Activated naive CD8-positive, alpha-beta T cell treated with anti-CD3 and anti-CD28 coated beads for 36 hours (primary cell): ENCODE measurements at regions not wholly inside any gene's neighbourhood (a gene's known extent, or its start where the extent isn't known, plus 50 kb on each side); places are given as distances from the start of the nearest gene placed in this dataset.
"Not testable (repeated sequence)": the region's sequence is repeated elsewhere in the genome, so short reads cannot be mapped to it uniquely, and the experiment has no call there.

Experiments used
- DNase-seq: peaks from one replicate; pipeline ENCODE4 v3.0.0; 2021
- H3K27ac Mint-ChIP-seq: one replicate; pipeline ENCODE4 v1.8.0; 2022; ENCODE audit warnings: mild to moderate bottlenecking, moderate library complexity, mixed read lengths
- H3K27me3 Mint-ChIP-seq: one replicate; pipeline ENCODE4 v1.8.0; 2022; ENCODE audit warnings: mild to moderate bottlenecking, mixed read lengths
- H3K36me3 Mint-ChIP-seq: one replicate; pipeline ENCODE4 v1.8.0; 2021; ENCODE audit warnings: mild to moderate bottlenecking, mixed read lengths
- H3K4me1 Mint-ChIP-seq: one replicate; pipeline ENCODE4 v1.8.0; 2021; ENCODE audit warnings: mixed read lengths
- H3K4me3 Mint-ChIP-seq: one replicate; pipeline ENCODE4 v1.8.0; 2022; ENCODE audit warnings: mild to moderate bottlenecking, moderate library complexity, mixed read lengths
- H3K9me3 Mint-ChIP-seq: one replicate; pipeline ENCODE4 v1.8.0; 2022; ENCODE audit warnings: mixed read lengths

DNA sequence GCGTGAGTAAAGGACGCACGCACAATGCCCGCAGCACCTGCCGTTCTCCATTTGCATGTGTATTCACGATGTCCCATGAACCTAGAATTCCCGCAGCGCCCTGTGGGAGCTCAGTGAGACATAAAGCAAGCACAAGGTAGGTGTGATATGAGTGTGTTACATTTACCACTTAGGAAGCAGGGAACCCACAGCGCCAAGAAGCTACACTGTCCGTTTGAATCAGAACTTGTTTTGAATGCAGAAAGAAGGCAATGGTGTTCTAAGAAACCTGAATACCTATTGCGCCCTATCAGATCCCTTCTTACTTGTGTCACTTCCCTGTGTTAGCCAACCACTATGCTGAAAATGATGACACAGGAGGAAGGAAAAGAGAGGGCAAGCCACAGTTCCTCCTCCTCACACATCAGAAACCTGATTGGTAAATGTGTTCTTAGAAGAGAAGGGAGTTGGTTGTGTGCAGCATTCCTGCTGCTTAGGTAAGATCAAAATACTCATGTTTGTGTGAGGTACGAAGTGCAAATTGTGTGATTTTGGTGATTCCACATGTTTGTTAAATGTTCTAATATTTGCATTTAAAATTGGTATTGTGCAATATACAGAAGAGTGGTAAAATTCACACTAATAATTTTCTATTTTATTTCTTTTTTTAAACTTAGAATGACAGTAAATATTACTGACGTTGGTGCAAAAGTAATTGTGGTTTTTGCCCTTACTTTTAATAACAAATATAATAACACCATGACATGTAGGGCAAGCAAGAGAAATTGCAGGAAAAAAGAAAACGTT is 185.4 kb downstream of the SEC23IP start:
- Mint-ChIP-seq H3K36me3 (no peaks in the 10 kb centered on the region), H3K27me3 (peaks cover 36% of the 10 kb centered on the region), H3K4me3 (no peak overlapping the region), H3K4me1 (peaks cover 3% of the 10 kb centered on the region), H3K27ac (no peak overlapping the region), H3K9me3 (no peaks in the 10 kb centered on the region)
- DNase-seq, result no peak

DNA sequence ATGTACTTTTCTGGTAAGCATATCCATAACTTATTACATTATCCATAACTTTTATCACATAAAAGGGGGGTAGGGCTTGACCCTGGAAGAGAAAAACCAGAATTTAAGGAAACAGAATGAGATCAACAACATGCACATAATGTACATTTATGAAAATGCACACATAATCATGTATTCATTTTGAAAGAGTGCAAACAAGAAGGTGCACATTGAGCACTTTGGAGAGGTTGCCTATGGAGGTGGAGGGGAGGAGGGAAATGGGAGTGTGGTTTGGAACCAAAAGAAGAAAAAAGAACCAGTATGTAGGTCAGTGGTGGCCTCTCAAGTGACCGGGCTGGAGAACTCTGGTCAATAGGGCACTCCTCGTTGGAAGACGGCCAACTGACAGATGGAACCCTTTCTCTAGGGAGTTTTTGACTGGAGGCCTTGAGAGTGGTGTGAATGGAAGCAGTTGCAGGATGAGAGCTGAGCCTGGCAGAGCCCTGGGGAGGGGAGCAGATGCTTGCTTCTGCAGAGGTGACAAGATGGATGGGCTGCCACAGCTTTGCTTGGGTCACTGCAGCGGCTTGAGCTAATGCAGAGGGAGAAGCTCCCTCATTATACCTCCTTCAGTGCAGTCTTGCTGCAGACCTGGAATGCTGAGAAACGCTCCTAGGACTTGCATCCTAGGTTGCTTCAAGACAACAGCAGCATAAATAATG is 192.7 kb downstream of the SEC23IP start:
- Mint-ChIP-seq H3K4me1 (no peaks in the 10 kb centered on the region), H3K4me3 (no peak overlapping the region), H3K9me3 (peaks cover 6% of the 10 kb centered on the region), H3K27ac (no peak overlapping the region), H3K27me3 (peaks cover 17% of the 10 kb centered on the region), H3K36me3 (no peaks in the 10 kb centered on the region)
- DNase-seq, result no peak

DNA sequence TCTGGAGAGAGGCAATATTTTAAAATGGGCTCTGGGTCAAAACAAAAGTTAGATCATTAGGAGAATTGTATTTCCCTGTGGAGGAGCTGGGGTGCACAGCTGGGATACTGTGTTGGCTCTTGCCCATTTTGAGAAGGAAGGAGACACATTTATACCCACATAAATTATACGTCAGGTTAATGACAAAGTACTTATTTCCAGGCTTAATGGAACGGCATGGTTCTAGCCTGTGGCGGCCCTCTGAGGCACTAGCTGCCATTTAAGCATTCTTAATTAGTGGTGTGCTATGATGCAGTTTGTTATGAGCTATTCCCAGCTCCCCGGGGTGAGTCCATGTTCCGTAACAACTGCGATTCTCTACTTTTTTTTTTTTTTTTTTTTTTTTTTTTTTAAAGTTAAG is 193.5 kb downstream of the SEC23IP start:
- Mint-ChIP-seq H3K27ac (no peak overlapping the region), H3K4me1 (no peaks in the 10 kb centered on the region), H3K27me3 (peaks cover 17% of the 10 kb centered on the region), H3K4me3 (no peak overlapping the region), H3K36me3 (no peaks in the 10 kb centered on the region), H3K9me3 (peaks cover 6% of the 10 kb centered on the region)
- DNase-seq, result no peak

GRCh38 chr10:120087109-120087508 is 194.6 kb downstream of the SEC23IP start:
- H3K4me3 Mint-ChIP-seq, result no peak overlapping the region
- no peaks in the 10 kb centered on the region for H3K36me3 Mint-ChIP-seq
- H3K27me3 Mint-ChIP-seq, result peaks cover 11% of the 10 kb centered on the region
- no peak for DNase-seq
- peaks cover 6% of the 10 kb centered on the region for H3K9me3 Mint-ChIP-seq
- no peak overlapping the region for H3K27ac Mint-ChIP-seq
- H3K4me1 Mint-ChIP-seq, result no peaks in the 10 kb centered on the region

DNA sequence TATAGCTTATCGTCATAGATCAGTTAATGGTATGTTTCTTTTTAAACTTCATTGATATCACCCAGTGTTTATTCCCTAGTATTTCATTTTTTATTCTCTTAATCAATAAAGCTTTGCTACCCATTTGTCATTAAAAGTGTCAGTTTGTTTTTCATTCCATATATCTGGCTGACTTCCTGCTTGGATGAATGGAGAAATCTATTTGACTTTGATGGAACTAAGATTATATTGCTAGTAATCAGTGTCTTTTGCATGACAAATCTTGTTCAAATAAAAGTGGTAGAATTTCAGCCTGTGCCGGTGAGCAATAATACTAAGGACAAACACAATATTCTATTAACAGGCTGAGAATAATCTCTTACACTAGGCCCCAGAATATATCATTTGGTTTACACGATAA is 203.3 kb downstream of the SEC23IP start:
- Mint-ChIP-seq H3K36me3 (no peaks in the 10 kb centered on the region), H3K27ac (no peak overlapping the region), H3K4me1 (no peaks in the 10 kb centered on the region), H3K4me3 (no peak overlapping the region), H3K9me3 (no peaks in the 10 kb centered on the region), H3K27me3 (peaks cover 5% of the 10 kb centered on the region)
- no peak for DNase-seq

DNA sequence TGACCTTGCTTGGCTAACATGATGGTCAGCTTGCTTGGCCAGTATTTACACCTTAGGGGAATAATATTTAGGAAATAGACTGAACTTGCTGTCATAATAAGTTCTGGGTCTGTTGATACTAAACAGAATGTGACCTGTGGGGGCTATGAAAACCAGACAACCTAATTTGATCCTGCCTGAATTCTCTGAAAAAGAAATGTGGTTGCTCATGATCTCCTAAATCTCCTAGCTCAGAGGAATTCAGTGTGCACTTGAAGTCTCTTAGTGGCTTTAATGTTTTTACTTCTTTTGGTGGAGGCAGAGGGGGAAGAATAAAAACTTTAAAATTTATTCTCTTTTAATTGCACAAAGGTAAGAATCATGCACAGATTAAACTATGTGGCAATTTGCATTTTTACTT is 205.2 kb downstream of the SEC23IP start:
- DNase-seq, result no peak
- no peaks in the 10 kb centered on the region for H3K36me3 Mint-ChIP-seq
- H3K4me1 Mint-ChIP-seq, result no peaks in the 10 kb centered on the region
- no peak overlapping the region for H3K27ac Mint-ChIP-seq
- H3K4me3 Mint-ChIP-seq, result no peak overlapping the region
- peaks cover 17% of the 10 kb centered on the region for H3K27me3 Mint-ChIP-seq
- no peaks in the 10 kb centered on the region for H3K9me3 Mint-ChIP-seq

DNA sequence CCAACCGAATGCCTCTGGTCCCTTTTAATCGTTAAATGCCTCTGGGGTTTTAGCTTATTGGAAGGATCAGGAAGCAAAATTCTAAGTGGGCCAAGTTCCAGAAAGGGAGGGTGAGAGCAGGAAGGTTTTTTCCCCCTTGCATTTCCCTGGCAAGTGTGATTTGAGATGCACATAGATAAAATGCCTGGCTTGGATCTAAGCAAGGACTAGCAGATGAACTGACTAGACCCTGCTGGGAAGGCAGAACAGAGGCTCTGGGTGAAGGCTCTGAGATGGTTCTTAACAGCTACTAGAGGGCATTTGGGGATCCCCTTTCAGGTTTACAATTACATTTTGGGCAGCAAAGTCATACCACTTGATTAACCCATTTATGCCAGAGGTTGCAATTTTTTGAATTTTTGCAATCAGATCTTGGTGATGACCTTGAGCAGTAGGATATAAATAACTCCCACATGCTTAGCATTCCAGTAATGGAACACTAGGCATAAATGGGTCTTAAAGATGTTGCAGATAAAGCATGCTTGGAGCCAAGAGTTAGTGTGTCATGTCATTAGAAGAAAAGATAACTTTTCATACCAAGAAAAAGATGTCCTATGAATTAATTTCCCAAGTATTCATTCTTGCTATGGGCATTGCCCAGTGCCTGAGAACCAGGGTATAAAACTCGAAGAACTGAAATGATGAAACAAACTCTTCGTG is 205.9 kb downstream of the SEC23IP start:
- no peak overlapping the region for H3K27ac Mint-ChIP-seq
- peaks cover 17% of the 10 kb centered on the region for H3K27me3 Mint-ChIP-seq
- no peaks in the 10 kb centered on the region for H3K36me3 Mint-ChIP-seq

DNA sequence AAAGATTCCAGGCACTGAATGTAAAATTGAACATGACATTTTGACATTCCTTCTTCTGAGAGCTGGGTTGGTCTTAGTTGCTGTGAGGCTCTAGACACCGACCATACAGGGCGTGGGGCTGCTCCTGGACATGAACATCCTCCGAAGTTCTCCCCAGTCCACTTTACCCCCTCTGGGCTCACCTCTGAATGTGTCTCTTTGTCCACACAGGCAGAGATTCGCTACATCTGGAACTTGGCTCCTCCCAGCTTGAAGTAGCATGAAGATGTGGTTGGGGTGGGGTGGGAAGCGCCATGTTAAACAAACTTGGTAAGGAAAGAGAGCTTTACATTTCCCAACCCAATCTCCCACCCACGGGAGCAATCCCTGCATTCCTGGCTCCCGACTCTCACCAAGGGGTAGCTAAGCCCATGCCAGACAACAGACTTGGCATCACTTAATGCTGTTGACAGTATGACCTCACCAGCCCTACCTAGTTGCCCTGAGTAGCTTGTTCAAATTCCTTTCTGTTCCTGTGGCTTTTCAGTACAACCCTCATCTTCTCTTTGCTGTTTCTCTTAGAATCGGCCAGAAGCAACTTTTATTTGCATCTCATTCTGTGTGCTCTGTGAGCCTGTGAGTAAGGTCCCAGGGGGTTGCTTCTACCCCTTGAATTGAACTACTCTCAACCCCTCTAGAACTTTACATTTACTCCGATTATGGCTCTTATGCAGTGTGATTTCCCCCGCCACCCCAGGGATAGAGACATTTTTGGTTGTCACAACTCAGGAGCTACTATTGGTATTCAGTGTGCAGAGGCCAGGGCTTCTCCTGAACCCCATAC is 211.4 kb downstream of the SEC23IP start:
- H3K9me3 Mint-ChIP-seq, result no peaks in the 10 kb centered on the region

More for the DNA sequence above, 205.9 kb downstream of the SEC23IP start:
- DNase-seq, result no peak
- Mint-ChIP-seq H3K9me3 (no peaks in the 10 kb centered on the region), H3K4me3 (no peak overlapping the region), H3K4me1 (no peaks in the 10 kb centered on the region)

DNA sequence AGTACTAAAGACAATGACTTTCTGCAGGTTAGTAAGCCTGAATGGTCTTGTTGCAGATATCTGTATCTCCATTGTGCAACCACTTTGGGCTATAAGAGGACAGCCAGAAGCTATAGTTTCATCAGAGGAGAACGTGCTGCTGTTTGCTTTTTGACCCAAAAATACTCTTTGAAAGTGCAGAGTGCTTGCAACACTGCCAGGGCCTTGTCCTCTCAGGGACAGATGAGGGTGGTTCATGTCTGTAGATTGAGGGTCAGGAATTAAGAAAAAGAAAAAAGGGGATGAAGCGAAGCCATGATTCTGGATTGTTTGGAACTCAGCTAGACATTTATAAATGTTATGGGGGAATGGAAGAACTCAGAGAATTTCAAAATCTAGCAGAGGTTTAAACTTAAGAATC is 212.5 kb downstream of the SEC23IP start:
- DNase-seq, result no peak
- Mint-ChIP-seq H3K27me3 (peaks cover 16% of the 10 kb centered on the region), H3K4me3 (no peak overlapping the region), H3K4me1 (no peaks in the 10 kb centered on the region), H3K27ac (no peak overlapping the region), H3K36me3 (no peaks in the 10 kb centered on the region), H3K9me3 (no peaks in the 10 kb centered on the region)

More for the DNA sequence above, 211.4 kb downstream of the SEC23IP start:
- Mint-ChIP-seq H3K27ac (no peak overlapping the region), H3K27me3 (peaks cover 16% of the 10 kb centered on the region), H3K4me3 (no peak overlapping the region), H3K4me1 (no peaks in the 10 kb centered on the region), H3K36me3 (no peaks in the 10 kb centered on the region)
- DNase-seq, result no peak

DNA sequence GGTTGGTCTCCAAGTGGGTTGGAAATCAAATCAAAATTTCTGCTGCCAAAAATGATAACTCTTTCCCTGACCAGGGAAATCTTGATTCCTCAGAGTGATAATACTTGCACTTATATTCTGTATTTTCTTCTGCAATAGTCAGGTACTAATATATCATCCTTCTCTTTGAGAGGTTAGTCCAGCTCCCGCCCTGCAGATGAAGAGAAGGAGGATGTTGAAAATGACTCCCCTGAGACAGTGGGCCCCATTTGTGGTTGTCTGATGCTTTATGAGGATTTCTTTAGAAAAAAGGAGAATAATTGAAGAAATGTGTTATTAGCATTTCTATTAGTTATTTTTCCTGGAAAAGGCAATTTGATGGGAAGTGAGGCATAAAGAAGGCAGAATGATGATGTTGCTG is 213.0 kb downstream of the SEC23IP start:
- H3K27me3 Mint-ChIP-seq, result peaks cover 16% of the 10 kb centered on the region
- H3K36me3 Mint-ChIP-seq, result no peaks in the 10 kb centered on the region
- no peak overlapping the region for H3K4me3 Mint-ChIP-seq
- no peak overlapping the region for H3K27ac Mint-ChIP-seq
- H3K4me1 Mint-ChIP-seq, result no peaks in the 10 kb centered on the region
- peaks cover 2% of the 10 kb centered on the region for H3K9me3 Mint-ChIP-seq
- DNase-seq, result no peak

DNA sequence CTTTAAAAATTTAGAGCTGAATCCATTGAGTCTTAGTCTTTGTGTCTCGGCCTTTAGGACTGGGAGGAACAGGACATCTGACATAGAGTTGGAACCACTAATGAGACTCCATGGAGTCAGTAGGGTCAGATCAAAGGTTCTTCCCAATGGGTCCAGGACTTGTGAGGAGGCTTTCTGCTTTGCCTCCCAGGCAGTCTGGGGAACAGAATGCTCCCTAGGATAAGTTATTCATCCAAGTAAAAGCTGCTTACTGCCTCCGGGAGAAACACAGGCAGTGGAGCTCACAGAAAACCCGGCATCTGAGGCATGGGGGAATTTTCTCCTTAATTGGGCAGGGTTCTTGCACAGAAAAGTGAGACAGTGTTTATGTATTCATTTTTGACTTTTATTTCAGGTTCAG is 216.4 kb downstream of the SEC23IP start:
- no peak for DNase-seq
- Mint-ChIP-seq H3K27ac (no peak overlapping the region), H3K4me3 (no peak overlapping the region), H3K27me3 (peaks cover 6% of the 10 kb centered on the region), H3K36me3 (no peaks in the 10 kb centered on the region), H3K4me1 (no peaks in the 10 kb centered on the region), H3K9me3 (peaks cover 2% of the 10 kb centered on the region)

- not testable (repeated sequence) for H3K4me3 Mint-ChIP-seq, H3K9me3 Mint-ChIP-seq, H3K4me1 Mint-ChIP-seq, H3K36me3 Mint-ChIP-seq, H3K27ac Mint-ChIP-seq, H3K27me3 Mint-ChIP-seq, DNase-seq
These were observed 217.2 kb downstream of the SEC23IP start for GRCh38 chr10:120109725-120110124.

- Mint-ChIP-seq H3K4me1 (no peaks in the 10 kb centered on the region), H3K9me3 (peaks cover 2% of the 10 kb centered on the region), H3K27ac (no peak overlapping the region), H3K36me3 (no peaks in the 10 kb centered on the region), H3K4me3 (no peak overlapping the region), H3K27me3 (peaks cover 5% of the 10 kb centered on the region)
- no peak for DNase-seq
These were observed 217.7 kb downstream of the SEC23IP start for GRCh38 chr10:120110196-120110595.

DNA sequence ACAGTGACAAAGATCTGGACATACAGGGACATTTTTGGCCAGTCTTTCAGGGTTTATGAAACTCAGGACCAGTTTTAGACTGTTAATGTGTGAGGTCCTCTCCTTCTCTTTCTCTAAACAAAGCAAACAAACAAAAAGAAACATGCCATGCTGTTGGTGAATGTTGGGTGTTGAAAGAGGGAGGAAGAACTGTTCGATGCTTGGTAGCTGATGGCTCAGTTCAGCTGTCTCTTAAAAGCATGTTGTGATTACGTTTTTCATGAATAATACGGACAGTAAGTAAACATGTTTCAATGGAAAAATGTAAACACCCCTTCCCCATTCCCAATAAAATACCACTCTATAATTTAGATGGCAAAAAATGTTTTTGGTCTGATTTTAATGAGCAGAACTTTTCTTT is 219.1 kb downstream of the SEC23IP start:
- DNase-seq, result no peak
- no peak overlapping the region for H3K4me3 Mint-ChIP-seq
- H3K36me3 Mint-ChIP-seq, result no peaks in the 10 kb centered on the region
- peaks cover 2% of the 10 kb centered on the region for H3K9me3 Mint-ChIP-seq
- no peak overlapping the region for H3K27ac Mint-ChIP-seq
- H3K27me3 Mint-ChIP-seq, result peaks cover 5% of the 10 kb centered on the region
- no peaks in the 10 kb centered on the region for H3K4me1 Mint-ChIP-seq

- H3K9me3 Mint-ChIP-seq, result peaks cover 2% of the 10 kb centered on the region
- H3K27ac Mint-ChIP-seq, result no peak overlapping the region
- no peaks in the 10 kb centered on the region for H3K4me1 Mint-ChIP-seq
- H3K36me3 Mint-ChIP-seq, result no peaks in the 10 kb centered on the region
- H3K4me3 Mint-ChIP-seq, result no peak overlapping the region
- DNase-seq, result no peak
- H3K27me3 Mint-ChIP-seq, result peaks cover 5% of the 10 kb centered on the region
These were observed 220.3 kb downstream of the SEC23IP start for GRCh38 chr10:120112809-120113208.
